Endodermal cell (in vitro differentiated cells): ENCODE measurements at regions not wholly inside any gene's neighbourhood (a gene's known extent, or its start where the extent isn't known, plus 50 kb on each side); places are given as distances from the start of the nearest gene placed in this dataset.

Experiments used
- DNase-seq: peaks from one replicate; pipeline ENCODE4 v3.0.0-alpha.2; 2017
- H3K27ac ChIP-seq: 2 replicates; pipeline ENCODE4 v1.5.1; 2013; ENCODE audit warnings: mild to moderate bottlenecking, low read depth, low read length, moderate library complexity
- H3K27me3 ChIP-seq: 2 replicates; pipeline ENCODE4 v1.6.1; 2013; ENCODE audit warnings: mild to moderate bottlenecking, low read length, moderate library complexity; ENCODE audit not compliant: insufficient read depth, control insufficient read depth, poor library complexity, severe bottlenecking
- H3K36me3 ChIP-seq: 2 replicates; pipeline ENCODE4 v1.7.0; 2013; ENCODE audit warnings: mild to moderate bottlenecking, low read length, moderate library complexity; ENCODE audit not compliant: control insufficient read depth, insufficient read depth
- H3K4me1 ChIP-seq: one replicate; pipeline ENCODE4 v1.7.0; 2013; ENCODE audit warnings: low read length; ENCODE audit not compliant: control insufficient read depth, insufficient read depth
- H3K4me3 ChIP-seq: 2 replicates; pipeline ENCODE4 v1.5.1; 2013; ENCODE audit warnings: mild to moderate bottlenecking, low read length, moderate library complexity
- H3K9ac ChIP-seq: 2 replicates; pipeline ENCODE4 v1.6.1; 2013; ENCODE audit warnings: mild to moderate bottlenecking, low read length, moderate library complexity; ENCODE audit not compliant: poor library complexity, severe bottlenecking; ENCODE audit errors: extremely low read depth
- H3K9me3 ChIP-seq: 2 replicates; pipeline ENCODE4 v1.6.1; 2013; ENCODE audit warnings: mild to moderate bottlenecking, low read length, moderate library complexity; ENCODE audit not compliant: control insufficient read depth
- H3K27ac Mint-ChIP-seq: 2 replicates; pipeline ENCODE4 v1.8.0; 2020; ENCODE audit warnings: mixed read lengths
- H3K27me3 Mint-ChIP-seq: 2 replicates; pipeline ENCODE4 v1.8.0; 2021; ENCODE audit warnings: mild to moderate bottlenecking, mixed read lengths; ENCODE audit not compliant: insufficient read depth
- H3K36me3 Mint-ChIP-seq: 2 replicates; pipeline ENCODE4 v1.8.0; 2020; ENCODE audit warnings: low read depth, mixed read lengths
- H3K4me1 Mint-ChIP-seq: 2 replicates; pipeline ENCODE4 v1.8.0; 2020; ENCODE audit warnings: mixed read lengths
- H3K4me3 Mint-ChIP-seq: 2 replicates; pipeline ENCODE4 v1.8.0; 2020; ENCODE audit warnings: mild to moderate bottlenecking, moderate library complexity, mixed read lengths
- H3K9me3 Mint-ChIP-seq: 2 replicates; pipeline ENCODE4 v1.8.0; 2020; ENCODE audit warnings: mild to moderate bottlenecking, mixed read lengths
- WGBS, 2 experiments: methylation state at CpG; one replicate each; pipeline versions ENCODE4 v1.1.5 to v1.1.7; 2013; ENCODE audit warnings: missing lambda C conversion rate in 2 of 2, mixed read lengths in 1 of 2; ENCODE audit not compliant: insufficient coverage in 1 of 2, insufficient read length in 1 of 2; 5-methylcytosine and 5-hydroxymethylcytosine counted together
- TF ChIP-seq, protein P1 (sequence below): fragments of 200-600 bp; sonication (generic); conservative IDR thresholded peaks from 2 replicates; pipeline ENCODE4 v1.5.0; 2021; ENCODE audit warnings: antibody characterized with exemption, mild to moderate bottlenecking

DNA sequence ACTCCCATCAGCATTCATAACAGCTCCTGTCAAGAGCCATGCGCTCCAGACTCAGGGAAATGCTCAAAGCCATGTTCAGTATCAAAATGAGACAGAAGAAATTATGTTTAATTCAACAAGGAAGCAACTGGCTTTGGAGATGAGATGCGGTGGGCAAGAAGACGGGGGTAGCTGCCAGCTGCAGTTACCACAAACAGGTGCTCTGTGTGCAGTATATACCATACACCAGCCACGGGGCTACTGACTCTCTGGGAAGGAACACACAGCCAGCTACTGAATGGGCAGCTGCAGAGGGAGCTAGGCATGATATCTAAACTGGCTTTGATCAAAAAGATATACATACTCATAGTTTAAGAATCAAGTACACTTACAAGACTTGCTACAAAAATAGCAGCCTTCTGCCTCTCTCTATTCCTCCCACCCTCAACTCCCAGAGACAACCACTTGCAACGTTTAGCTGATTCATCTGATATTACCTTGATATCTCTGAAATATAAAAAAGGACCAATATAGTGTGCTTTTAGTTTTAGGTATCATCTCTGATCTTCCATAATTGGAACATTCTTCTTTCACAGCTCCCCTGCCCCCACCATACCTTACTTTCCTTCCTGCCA is 593.0 kb downstream of the UQCRFS1 start:
- Mint-ChIP-seq H3K4me3 (no peak overlapping the region), H3K9me3 (peaks cover 11% of the 10 kb centered on the region), H3K4me1 (no peaks in the 10 kb centered on the region), H3K27me3 (no peaks in the 10 kb centered on the region), H3K36me3 (no peaks in the 10 kb centered on the region), H3K27ac (no peak overlapping the region)
- H3K4me3 ChIP-seq: no peak overlapping the region
- WGBS, 2 experiments: 92 to 100% methylated on average over 3 to 5 of the region's 5 CpGs
- H3K4me1 ChIP-seq: no peaks in the 10 kb centered on the region
- no peaks in the 10 kb centered on the region for H3K36me3 ChIP-seq
- no peaks in the 10 kb centered on the region for H3K27me3 ChIP-seq
- no peak overlapping the region for H3K27ac ChIP-seq
- no peak overlapping the region for H3K9ac ChIP-seq
- TF ChIP-seq, protein P1, sequence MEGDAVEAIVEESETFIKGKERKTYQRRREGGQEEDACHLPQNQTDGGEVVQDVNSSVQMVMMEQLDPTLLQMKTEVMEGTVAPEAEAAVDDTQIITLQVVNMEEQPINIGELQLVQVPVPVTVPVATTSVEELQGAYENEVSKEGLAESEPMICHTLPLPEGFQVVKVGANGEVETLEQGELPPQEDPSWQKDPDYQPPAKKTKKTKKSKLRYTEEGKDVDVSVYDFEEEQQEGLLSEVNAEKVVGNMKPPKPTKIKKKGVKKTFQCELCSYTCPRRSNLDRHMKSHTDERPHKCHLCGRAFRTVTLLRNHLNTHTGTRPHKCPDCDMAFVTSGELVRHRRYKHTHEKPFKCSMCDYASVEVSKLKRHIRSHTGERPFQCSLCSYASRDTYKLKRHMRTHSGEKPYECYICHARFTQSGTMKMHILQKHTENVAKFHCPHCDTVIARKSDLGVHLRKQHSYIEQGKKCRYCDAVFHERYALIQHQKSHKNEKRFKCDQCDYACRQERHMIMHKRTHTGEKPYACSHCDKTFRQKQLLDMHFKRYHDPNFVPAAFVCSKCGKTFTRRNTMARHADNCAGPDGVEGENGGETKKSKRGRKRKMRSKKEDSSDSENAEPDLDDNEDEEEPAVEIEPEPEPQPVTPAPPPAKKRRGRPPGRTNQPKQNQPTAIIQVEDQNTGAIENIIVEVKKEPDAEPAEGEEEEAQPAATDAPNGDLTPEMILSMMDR: no peak
- H3K9me3 ChIP-seq: peaks cover 11% of the 10 kb centered on the region
- DNase-seq: no peak

DNA sequence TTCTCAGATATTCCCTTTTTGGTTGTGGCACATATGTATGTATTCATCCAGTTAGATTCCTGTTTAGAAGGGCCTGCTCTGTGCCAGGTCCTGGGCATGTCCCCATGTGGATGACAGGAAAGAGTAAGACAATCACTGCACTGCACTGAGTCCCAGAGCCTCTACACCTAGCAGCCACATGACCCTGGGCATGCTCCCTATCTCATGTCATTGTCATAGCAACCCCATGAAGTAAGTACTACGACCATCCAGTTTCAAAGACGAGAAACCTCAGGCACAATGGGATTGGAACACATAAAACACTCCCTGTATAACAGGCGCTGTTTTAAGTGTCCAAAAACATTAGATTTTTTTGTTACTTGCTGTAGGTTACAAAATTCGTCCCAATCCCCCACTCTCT is 594.4 kb downstream of the UQCRFS1 start:
- DNase-seq: no peak
- TF ChIP-seq, protein P1: no peak
- Mint-ChIP-seq H3K9me3 (peaks cover 26% of the 10 kb centered on the region), H3K4me3 (no peak overlapping the region), H3K27me3 (no peaks in the 10 kb centered on the region), H3K36me3 (no peaks in the 10 kb centered on the region), H3K27ac (no peak overlapping the region), H3K4me1 (no peaks in the 10 kb centered on the region)
- no peaks in the 10 kb centered on the region for H3K27me3 ChIP-seq
- no peak overlapping the region for H3K9ac ChIP-seq
- no peak overlapping the region for H3K4me3 ChIP-seq
- WGBS, 2 experiments: 84 to 87% methylated on average over 4 of the region's 4 CpGs
- no peaks in the 10 kb centered on the region for H3K4me1 ChIP-seq
- peaks cover 26% of the 10 kb centered on the region for H3K9me3 ChIP-seq
- H3K36me3 ChIP-seq: no peaks in the 10 kb centered on the region
- no peak overlapping the region for H3K27ac ChIP-seq

DNA sequence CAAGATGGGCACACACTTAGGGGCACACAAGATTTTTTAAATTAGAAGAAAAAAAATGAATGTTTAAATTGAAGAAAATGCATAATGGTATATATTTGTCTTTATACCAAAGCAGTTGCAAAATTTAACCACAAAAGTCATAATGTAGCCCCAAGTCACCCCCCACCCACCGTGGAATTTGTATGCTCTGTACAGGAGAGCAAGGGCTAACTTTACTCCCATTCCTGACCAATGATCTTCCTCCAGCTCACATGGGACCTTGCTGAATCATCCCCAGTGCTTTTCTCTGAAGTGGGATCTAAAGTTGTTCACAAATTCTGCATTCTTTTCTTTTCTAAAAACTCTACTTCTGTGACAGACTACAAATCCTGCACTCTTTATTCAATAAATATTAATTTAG is 597.0 kb downstream of the UQCRFS1 start:
- Histone ChIP-seq H3K27me3 (no peaks in the 10 kb centered on the region), H3K27ac (no peak overlapping the region), H3K4me1 (no peaks in the 10 kb centered on the region), H3K36me3 (no peaks in the 10 kb centered on the region), H3K9ac (no peak overlapping the region), H3K9me3 (peaks cover 27% of the 10 kb centered on the region), H3K4me3 (no peak overlapping the region)
- Mint-ChIP-seq H3K4me1 (no peaks in the 10 kb centered on the region), H3K4me3 (no peak overlapping the region), H3K36me3 (no peaks in the 10 kb centered on the region), H3K27me3 (no peaks in the 10 kb centered on the region), H3K9me3 (peaks cover 32% of the 10 kb centered on the region), H3K27ac (no peak overlapping the region)
- TF ChIP-seq, protein P1: no peak
- 93% methylated on average over 1 of the region's 1 CpG; no CpG with 5 or more reads in 1 of the 2 experiments for WGBS, 2 experiments
- DNase-seq: no peak
